GM18868 (cell line): ENCODE measurements at regions not wholly inside any gene's neighbourhood (a gene's known extent, or its start where the extent isn't known, plus 50 kb on each side); places are given as distances from the start of the nearest gene placed in this dataset.

Experiments
- ATAC-seq: cut with Tn5 transposase; IDR thresholded peaks from one replicate; pipeline ENCODE4 v1.9.1; 2021; ENCODE audit warnings: mild to moderate bottlenecking, moderate library complexity; ENCODE audit not compliant: unreplicated experiment

DNA sequence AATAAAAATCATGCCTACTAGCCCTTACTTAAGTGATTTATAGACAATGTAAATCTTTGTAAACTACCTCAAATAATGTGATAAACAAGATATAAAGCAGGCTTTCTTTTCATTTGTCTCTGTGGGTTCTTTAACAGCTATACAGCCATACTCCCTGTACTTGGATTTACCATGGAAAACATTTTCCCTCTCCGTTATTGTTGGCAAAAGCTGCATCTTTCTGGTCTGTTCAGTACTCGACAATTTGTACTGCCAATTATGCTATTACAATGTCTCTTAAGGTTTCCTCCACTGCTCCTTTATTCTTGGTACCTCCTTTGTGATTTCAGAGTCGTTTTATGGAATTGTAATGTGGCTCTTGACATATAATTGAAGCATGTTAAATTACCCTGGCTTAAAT lies 426.3 kb upstream of the PKDCC start:
- ATAC-seq: no peak

- ATAC-seq: no peak
Observed at GRCh38 chr2:41622301-41622700, 425.5 kb upstream of the PKDCC start.

DNA sequence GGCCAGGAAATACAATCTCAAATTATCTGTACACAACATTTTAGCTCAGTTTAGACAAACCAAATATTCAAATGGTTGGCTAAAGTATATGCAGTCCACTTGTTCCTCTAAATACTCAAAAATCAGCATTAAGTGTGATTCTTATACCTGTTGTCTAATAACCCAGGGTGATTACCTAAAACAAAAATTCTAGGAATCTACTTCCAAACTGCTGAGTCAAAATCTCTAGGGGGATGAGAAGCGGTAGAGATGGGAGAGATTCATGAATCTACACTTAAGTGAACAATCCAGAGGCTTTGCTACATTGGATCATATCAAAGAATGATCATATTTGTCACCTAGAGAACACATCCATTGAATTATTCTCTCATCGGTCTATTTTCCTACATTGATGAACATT lies 420.9 kb upstream of the PKDCC start:
- ATAC-seq: no peak

DNA sequence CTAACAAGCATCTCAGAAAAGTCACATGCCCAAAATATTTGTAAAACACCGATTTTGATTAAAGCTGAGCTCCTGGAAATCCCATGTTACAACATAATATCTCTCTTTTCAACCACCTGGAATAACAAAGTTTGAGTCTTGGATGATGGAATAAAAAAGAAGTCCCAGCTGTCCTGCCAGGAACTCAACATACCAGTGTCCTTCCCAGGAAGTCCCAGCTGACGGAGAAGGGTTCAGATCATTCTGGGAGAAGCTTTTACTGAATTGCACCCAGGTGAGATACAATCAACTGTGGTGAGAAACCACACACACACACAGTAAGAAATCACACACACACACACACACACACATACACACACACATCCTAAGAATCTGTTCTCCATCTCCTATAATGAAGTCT lies 413.1 kb upstream of the PKDCC start:
- no peak for ATAC-seq

- no peak for ATAC-seq
Observed at GRCh38 chr2:41644936-41645335, 402.9 kb upstream of the PKDCC start.

- no peak for ATAC-seq
Observed at GRCh38 chr2:41647468-41648050, 400.3 kb upstream of the PKDCC start.

- no peak for ATAC-seq
Observed at GRCh38 chr2:41657226-41657625, 390.6 kb upstream of the PKDCC start.

DNA sequence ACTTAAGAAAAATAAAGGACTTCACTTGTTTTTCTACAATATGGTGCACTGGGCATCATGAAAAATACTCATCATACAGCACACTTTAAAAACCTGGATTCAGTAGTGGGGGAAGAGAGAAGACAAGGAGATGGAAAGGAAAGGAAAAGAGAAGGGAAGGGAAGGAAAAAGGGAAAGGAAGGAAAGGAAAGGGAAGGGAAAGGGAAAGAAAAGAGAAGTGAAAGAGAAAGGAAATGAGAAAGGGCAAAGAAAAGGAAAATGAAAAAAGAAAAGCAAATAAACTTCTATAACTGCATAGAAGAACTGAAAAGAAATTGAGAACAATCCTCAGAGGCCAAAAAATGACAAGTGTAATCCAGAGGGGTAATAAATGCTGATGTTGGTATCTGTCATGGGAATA lies 388.1 kb upstream of the PKDCC start:
- no peak for ATAC-seq

GRCh38 chr2:41662461-41662860 lies 385.4 kb upstream of the PKDCC start:
- no peak for ATAC-seq

DNA sequence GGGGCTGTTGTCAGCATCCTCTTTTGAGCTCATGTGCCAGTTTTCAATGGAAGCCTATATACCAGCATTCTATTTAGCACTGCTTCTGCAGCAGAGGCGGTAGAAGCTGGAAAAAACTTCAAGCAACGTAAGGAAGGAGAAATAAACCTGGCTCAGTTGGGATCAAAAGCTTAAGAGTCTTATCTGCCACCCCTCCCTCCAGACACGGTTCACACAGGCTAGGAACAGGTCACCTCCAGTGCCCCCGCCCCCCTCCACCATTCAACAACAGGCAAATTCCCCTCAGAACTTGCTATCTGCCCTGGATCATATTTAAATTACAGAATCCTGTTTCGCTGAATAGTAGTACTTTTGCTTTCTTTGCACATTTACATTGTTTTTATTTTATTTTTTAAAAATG lies 384.8 kb upstream of the PKDCC start:
- no peak for ATAC-seq

DNA sequence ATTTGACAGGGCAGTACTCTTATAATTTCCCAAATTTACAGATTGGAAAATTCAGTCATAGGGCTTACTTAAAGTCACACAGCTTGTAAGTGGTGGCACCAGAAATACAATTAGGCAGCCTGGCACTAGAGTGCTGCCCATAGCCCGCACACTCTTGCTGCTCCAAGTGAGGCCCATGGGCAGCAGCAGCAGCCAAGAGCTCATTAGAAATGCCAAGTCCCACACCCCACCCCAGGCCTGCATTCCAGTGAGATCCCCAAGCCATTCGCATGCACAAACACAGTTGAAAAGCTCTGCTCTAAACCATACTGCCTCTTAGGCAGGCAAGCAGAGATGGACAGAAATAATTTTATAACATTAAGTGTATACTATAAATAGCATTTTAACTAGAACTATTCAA lies 379.3 kb upstream of the PKDCC start:
- no peak for ATAC-seq

GRCh38 chr2:41678639-41679038 lies 369.2 kb upstream of the PKDCC start:
- no peak for ATAC-seq

DNA sequence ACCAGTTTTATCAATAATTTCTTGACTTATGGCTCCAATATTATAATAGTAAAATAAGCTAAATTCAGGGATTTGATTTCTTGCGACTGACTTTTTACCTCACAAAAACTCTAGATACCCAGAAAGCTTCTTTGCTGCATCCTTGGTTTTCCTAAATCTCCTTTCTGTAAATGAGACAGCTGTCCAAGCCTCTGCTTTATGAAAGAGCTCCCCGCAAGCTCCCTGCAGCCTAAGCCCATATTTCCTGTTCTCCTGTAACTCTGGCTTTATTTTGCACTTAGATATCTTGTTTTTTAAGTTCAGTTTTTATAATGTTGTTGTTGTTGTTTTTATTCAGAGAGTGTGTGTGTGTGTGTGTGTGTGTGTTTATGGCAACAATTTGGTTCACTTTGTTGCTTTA lies 361.7 kb upstream of the PKDCC start:
- no peak for ATAC-seq

- ATAC-seq: no peak
Observed at GRCh38 chr2:41691561-41691960, 356.3 kb upstream of the PKDCC start.

DNA sequence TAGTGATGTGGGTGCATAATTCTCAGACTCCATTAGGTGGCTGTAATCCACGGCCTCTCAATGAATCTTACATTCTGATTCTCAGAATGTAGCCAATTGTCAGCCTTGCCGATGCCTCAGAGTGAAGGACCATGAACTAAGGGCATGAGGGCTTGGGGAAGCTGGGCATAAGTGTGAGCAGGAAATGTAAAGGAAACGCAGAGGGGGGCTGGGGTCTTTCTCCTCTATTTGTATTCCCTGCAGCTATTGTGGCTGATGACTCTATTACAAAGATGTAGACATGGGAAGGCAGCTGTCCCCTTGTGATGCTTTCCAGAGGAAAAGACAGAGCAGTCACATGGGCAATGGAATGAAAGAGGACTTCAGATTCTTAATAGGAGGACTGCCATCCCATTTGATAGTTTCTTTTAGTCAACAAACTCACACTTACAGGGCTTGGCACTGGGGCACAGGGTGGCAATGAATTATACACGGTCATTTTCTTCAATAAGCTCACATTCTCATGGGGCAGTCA lies 353.2 kb upstream of the PKDCC start:
- no peak for ATAC-seq

GRCh38 chr2:41695198-41696113 lies 352.4 kb upstream of the PKDCC start:
- no peak for ATAC-seq

DNA sequence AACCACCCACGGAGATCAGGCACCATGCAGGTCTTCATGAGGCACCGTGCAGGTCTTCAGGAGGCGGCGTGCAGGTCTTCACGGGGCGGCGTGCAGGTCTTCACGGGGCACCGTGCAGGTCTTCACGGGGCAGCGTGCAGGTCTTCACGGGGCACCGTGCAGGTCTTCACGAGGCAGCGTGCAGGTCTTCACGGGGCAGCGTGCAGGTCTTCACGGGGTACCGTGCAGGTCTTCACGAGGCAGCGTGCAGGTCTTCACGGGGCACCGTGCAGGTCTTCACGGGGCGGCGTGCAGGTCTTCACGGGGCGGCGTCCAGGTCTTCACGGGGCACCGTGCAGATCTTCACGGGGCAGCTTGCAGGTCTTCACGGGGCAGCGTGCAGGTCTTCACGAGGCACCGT lies 350.4 kb upstream of the PKDCC start:
- ATAC-seq: no peak

GRCh38 chr2:41698678-41699422 lies 349.0 kb upstream of the PKDCC start:
- peak; percentile 48 for ATAC-seq

- ATAC-seq: no peak
Observed at GRCh38 chr2:41701231-41701630, 346.6 kb upstream of the PKDCC start.

GRCh38 chr2:41703123-41703522 lies 344.7 kb upstream of the PKDCC start:
- ATAC-seq: no peak

DNA sequence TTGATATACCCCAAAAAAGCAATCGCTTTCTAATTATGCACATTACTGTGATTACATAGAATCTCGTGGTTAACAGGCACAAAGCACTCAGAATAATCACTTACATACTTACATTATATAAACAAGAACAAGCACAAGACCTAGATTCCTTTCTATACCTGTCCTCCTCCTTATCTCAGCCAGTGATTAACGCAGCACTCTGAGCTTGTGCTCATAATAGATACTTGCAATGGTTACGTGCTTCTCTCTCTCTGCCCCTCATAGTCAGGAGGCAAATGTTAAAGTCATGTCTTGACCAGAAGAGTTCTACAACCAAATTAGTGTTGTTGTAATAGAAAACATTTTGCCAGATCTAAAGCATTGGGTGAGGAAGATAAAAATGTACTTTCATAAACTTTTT lies 342.2 kb upstream of the PKDCC start:
- no peak for ATAC-seq

DNA sequence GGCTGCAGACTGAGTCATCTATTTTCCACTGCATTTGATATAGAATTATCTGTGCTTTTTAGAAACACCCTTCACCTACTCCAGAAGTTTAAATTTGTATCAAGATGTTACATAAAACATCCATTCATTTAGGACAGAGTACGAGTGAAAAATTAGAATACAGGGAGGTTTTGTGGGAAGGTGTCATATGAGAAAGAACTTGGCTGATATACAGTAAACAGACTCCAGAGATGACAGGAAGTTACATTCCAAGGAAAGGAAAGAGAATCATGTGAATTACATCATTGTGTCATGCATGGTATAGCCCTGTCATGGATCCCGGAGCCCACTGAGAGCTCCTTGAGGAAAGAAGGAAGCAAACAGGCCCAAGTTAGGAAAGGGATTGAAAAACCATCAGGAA lies 341.5 kb upstream of the PKDCC start:
- ATAC-seq: no peak
